Midbrain (tissue), 1 donor: ENCODE measurements at regions not wholly inside any gene's neighbourhood (a gene's known extent, or its start where the extent isn't known, plus 50 kb on each side); places are given as distances from the start of the nearest gene placed in this dataset.
A peak's percentile ranks its signal among the peaks of the same experiment; 100 is the strongest.
"Not testable (repeated sequence)": the region's sequence is repeated elsewhere in the genome, so short reads cannot be mapped to it uniquely, and the experiment has no call there.

Experiments used
- DNase-seq: peaks from one replicate; lab custom pipeline; 2025; lab: John Stamatoyannopoulos, UW

GRCh38 chr21:41610840-41611115 is 102.8 kb upstream of the TMPRSS2 start:
- not testable (repeated sequence) for DNase-seq

- peak; percentile 9 for DNase-seq
These were observed 102.3 kb upstream of the TMPRSS2 start for GRCh38 chr21:41610042-41610839.

- no peak for DNase-seq
These were observed 98.7 kb upstream of the TMPRSS2 start for GRCh38 chr21:41606706-41607105.

GRCh38 chr21:41605934-41606285 is 98.0 kb upstream of the TMPRSS2 start:
- no peak for DNase-seq

- no peak for DNase-seq
These were observed 97.4 kb upstream of the TMPRSS2 start for GRCh38 chr21:41605178-41605933.

- DNase-seq, result no peak
These were observed 96.7 kb upstream of the TMPRSS2 start for GRCh38 chr21:41604583-41605041.

- DNase-seq, result no peak
These were observed 95.5 kb upstream of the TMPRSS2 start for GRCh38 chr21:41603476-41603875.

- no peak for DNase-seq
These were observed 94.6 kb upstream of the TMPRSS2 start for GRCh38 chr21:41602531-41602930.

GRCh38 chr21:41601573-41602368 is 93.8 kb upstream of the TMPRSS2 start:
- DNase-seq, result no peak

GRCh38 chr21:41600961-41601572 is 93.1 kb upstream of the TMPRSS2 start:
- DNase-seq, result no peak

GRCh38 chr21:41600556-41600955 is 92.6 kb upstream of the TMPRSS2 start:
- no peak for DNase-seq

- no peak for DNase-seq
These were observed 92.2 kb upstream of the TMPRSS2 start for GRCh38 chr21:41600116-41600515.

GRCh38 chr21:41598561-41599431 is 90.8 kb upstream of the TMPRSS2 start:
- no peak for DNase-seq

- DNase-seq, result no peak
These were observed 89.9 kb upstream of the TMPRSS2 start for GRCh38 chr21:41597811-41598231.

GRCh38 chr21:41597227-41597626 is 89.3 kb upstream of the TMPRSS2 start:
- DNase-seq, result no peak

GRCh38 chr21:41596241-41596925 is 88.4 kb upstream of the TMPRSS2 start:
- no peak for DNase-seq

GRCh38 chr21:41594268-41594667 is 86.3 kb upstream of the TMPRSS2 start:
- DNase-seq, result no peak

GRCh38 chr21:41593760-41594138 is 85.8 kb upstream of the TMPRSS2 start:
- DNase-seq, result no peak

GRCh38 chr21:41593051-41593759 is 85.2 kb upstream of the TMPRSS2 start:
- no peak for DNase-seq

GRCh38 chr21:41589620-41590175 is 81.7 kb upstream of the TMPRSS2 start:
- no peak for DNase-seq
